ENCODE measurements at regions not wholly inside any gene's neighbourhood (a gene's known extent, or its start where the extent isn't known, plus 50 kb on each side); places are given as distances from the start of the nearest gene placed in this dataset.

DNA sequence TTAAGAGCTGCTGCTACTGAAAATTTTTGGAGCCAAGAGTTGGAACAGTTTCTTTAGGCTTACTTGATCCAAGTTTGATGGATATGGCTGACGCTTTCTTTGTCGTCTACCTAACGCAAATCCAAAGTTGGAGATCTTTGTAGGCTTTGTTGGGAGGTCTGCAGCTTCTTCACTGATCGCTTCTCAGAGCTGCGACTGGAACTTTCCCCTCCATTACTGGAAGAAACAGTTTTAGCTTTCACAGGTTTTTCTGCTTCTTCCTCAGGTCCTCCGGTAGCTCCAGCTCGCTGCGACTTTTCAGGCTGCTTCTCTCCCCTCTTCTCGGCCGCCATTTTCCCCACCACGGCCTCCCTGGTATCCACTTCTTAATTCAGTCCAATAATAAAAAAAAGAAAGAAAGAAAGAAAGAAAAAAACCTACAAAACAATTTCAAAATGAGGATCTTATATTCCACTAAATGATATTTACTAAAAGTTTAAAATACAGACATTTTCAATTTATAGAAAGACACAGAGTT is 178.1 kb upstream of the HMGA2 start:
- TF ChIP-seq CTCF (IDR thresholded peaks at IDR 0.05; ENCODE audit: insufficient read depth, low read depth, low read length) = no peak
- TF ChIP-seq EZH2 (IDR thresholded peaks at IDR 0.05; ENCODE audit: insufficient read depth, low read length) = no peak

All from astrocyte (in vitro differentiated cells and primary cell).